Astrocyte of the cerebellum (primary cell): ENCODE measurements at regions not wholly inside any gene's neighbourhood (a gene's known extent, or its start where the extent isn't known, plus 50 kb on each side); places are given as distances from the start of the nearest gene placed in this dataset.
"Not testable (repeated sequence)": the region's sequence is repeated elsewhere in the genome, so short reads cannot be mapped to it uniquely, and the experiment has no call there.

Experiments
- DNase-seq: peaks from one replicate; pipeline ENCODE4 v3.0.0-alpha.2; 2011; ENCODE audit warnings: low read depth
- H3K4me3 ChIP-seq: 2 replicates; pipeline ENCODE4 v1.5.1; 2011; ENCODE audit warnings: mild to moderate bottlenecking, low read depth, low read length, moderate library complexity
- CTCF ChIP-seq: IDR thresholded peaks from 2 replicates; pipeline ENCODE4 v1.5.1; 2012; ENCODE audit warnings: low read length, low read depth, moderate library complexity, mild to moderate bottlenecking; ENCODE audit errors: missing control alignments
- in situ Hi-C: cut with HindIII; loops from 2 replicates; pipeline ENCODE4 v1.10.0; 2017; ENCODE audit warnings: low sequenced_read_pairs

GRCh38 chr2:126042089-126042488 is 613.9 kb upstream of the GYPC start:
- no peak for DNase-seq
- in situ Hi-C loops: no loop called here

GRCh38 chr2:126048719-126049118 is 607.2 kb upstream of the GYPC start:
- DNase-seq: no peak
- TF ChIP-seq CTCF: no peak
- in situ Hi-C loops: no loop called here
- no peak overlapping the region for H3K4me3 ChIP-seq

More at GRCh38 chr2:126042089-126042488, 613.9 kb upstream of the GYPC start:
- TF ChIP-seq CTCF: no peak
- H3K4me3 ChIP-seq: no peak overlapping the region

- no peak for TF ChIP-seq CTCF
- no peak overlapping the region for H3K4me3 ChIP-seq
- DNase-seq: no peak
- in situ Hi-C loops: no loop called here
Observed at GRCh38 chr2:126049461-126049860, 606.5 kb upstream of the GYPC start.

- in situ Hi-C loops: no loop called here
- no peak for TF ChIP-seq CTCF
- H3K4me3 ChIP-seq: no peak overlapping the region
- DNase-seq: no peak
Observed at GRCh38 chr2:126050991-126051736, 604.8 kb upstream of the GYPC start.

GRCh38 chr2:126051737-126052240 is 604.2 kb upstream of the GYPC start:
- H3K4me3 ChIP-seq, in situ Hi-C loops, DNase-seq: not testable (repeated sequence)

GRCh38 chr2:126059379-126059778 is 596.6 kb upstream of the GYPC start:
- no peak for DNase-seq
- in situ Hi-C loops: no loop called here
- H3K4me3 ChIP-seq: no peak overlapping the region
- no peak for TF ChIP-seq CTCF

- no peak for TF ChIP-seq CTCF
- in situ Hi-C loops: no loop called here
- no peak overlapping the region for H3K4me3 ChIP-seq
- no peak for DNase-seq
Observed at GRCh38 chr2:126085011-126085795, 570.8 kb upstream of the GYPC start.
